NAMALWA (cell line): ENCODE measurements at regions not wholly inside any gene's neighbourhood (a gene's known extent, or its start where the extent isn't known, plus 50 kb on each side); places are given as distances from the start of the nearest gene placed in this dataset.

ENCODE experiments used
- DNase-seq: peaks from one replicate; pipeline ENCODE4 v3.0.0-alpha.2; 2015; ENCODE audit warnings: low spot score

DNA sequence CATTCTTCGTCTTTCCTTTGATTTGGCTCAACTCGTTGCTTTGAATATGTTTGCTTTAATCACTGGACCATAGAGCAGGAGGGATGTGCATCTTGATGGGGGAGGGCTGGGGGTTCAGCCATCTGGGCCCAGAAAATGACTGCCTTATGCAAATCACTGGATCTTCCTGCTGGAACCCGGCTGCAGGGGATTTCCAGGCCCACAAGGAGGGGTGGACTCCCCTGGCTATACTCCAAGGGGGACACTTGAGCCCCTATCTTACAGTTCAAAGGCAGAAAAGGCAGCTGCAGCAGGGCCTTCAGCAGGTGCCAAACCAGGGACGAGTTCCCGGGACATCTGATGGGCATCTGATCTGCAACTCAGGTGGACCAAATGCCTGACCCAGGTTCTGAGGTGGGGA, 122.5 kb downstream of the DICER1 start:
- peak; percentile 80 for DNase-seq

GRCh38 chr14:95033682-95034632, 123.4 kb downstream of the DICER1 start:
- DNase-seq = no peak

GRCh38 chr14:95033031-95033430, 124.3 kb downstream of the DICER1 start:
- no peak for DNase-seq

DNA sequence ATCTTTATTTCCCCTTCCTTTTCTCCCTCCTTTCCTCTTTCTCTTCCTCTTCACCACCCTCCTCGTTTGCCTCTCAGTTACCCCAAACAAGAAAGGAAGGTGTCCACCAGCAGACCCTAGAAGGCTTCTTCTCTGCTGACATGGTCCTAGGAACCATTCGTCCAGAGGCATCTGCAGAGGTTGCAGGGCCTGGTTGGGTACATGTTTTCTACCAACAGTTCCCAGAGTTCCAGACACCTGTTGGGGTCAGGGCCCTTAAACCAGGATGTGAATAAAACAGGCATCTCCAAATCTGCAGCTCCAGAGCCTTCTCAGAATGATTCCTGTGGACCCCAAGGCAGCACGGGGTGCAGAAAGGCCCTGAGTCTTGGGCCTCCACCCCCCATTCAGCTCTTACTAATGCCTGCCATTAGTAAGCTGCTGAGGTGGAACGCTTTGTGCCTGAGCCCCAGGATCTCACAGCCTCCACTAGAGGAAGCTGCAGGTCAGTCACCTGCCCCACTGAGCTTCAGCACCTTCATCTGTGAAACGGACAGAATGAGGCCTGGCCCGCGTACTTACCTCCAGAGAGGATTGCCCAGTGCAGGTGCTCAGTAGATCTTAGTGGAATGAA, 130.4 kb downstream of the DICER1 start:
- DNase-seq = no peak

DNA sequence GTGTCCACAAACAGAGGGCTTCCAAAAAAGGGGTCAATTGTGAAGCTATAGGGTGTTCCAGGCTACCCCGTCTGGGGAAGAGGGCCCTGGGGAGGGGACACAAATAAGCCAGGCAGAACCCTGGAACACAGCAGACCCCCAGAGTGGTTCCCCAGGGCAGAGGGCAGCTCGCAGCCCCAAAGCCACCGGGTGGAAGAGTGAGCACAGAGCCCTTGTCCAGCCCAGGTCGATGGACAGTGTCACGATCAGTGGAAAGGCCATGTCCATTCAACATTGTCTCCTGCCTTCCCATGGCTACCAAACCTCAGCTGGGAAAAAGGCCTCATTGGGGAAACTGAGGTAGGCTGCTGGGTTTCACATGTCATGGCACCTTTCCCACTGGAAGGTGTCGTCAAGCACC, 131.4 kb downstream of the DICER1 start:
- no peak for DNase-seq

- no peak for DNase-seq
Measured at GRCh38 chr14:95025218-95025617, 132.1 kb downstream of the DICER1 start.

DNA sequence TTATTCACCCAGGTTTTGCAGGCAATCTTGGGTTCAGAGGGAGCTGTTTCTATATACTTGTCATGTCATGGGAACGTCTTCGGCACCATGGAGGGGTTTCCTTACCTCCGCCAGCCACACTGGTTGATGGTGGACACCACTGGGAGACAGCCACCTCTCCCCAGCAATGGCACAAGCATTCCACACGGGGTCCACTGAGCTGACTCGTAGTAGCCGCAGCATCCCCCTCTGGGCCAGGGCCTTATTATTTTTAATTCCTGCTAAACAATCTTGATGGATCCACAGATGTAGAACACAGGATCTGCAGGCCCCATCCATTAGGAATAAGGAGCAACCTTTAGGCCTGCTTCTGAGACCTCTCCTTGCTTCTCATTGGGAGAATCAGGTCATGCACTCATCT, 132.9 kb downstream of the DICER1 start:
- no peak for DNase-seq

DNA sequence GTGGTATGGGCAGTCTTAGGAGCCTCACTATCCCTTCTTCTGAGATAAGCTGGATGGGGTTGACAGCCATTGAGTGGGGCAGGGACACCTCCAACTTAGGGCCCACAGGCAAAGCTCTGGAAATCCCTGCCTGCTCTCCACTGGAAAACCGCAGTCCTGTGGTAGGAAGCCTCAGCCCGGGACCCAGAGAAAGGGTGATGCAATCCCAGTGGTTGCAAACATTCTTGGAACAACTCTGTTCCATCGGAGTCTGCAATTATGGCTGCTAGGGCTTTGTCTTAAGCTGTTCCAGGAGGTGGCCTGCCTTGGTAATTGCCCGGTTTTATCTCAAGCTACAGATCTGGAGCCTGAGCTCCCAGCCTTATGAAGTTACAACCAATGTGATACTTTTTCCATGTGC, 133.4 kb downstream of the DICER1 start:
- DNase-seq = no peak

DNA sequence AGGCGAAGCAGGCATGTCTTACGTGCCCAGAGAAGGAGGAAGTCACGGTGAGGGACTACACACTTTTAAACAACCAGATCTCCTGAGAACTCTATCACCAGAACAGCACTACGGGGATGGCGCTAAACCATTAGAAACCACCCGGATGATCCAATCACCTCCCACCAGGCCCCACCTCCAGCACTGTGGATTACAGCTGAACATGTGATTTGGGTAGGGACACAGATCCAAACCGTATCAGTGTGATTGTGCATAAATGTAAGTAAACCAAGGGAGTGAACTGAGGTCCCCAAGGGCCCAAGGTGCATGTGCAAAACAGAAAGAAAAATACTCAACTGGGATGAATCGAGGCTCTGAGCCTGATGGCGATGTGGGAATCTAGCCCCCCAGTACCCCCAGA, 134.2 kb downstream of the DICER1 start:
- DNase-seq = no peak

GRCh38 chr14:95021588-95021987, 135.7 kb downstream of the DICER1 start:
- peak; percentile 7 for DNase-seq

GRCh38 chr14:95018821-95019220, 138.5 kb downstream of the DICER1 start:
- DNase-seq = no peak

GRCh38 chr14:95015046-95015445, 142.3 kb downstream of the DICER1 start:
- no peak for DNase-seq

- DNase-seq = no peak
Measured at GRCh38 chr14:95014036-95014435, 143.3 kb downstream of the DICER1 start.

DNA sequence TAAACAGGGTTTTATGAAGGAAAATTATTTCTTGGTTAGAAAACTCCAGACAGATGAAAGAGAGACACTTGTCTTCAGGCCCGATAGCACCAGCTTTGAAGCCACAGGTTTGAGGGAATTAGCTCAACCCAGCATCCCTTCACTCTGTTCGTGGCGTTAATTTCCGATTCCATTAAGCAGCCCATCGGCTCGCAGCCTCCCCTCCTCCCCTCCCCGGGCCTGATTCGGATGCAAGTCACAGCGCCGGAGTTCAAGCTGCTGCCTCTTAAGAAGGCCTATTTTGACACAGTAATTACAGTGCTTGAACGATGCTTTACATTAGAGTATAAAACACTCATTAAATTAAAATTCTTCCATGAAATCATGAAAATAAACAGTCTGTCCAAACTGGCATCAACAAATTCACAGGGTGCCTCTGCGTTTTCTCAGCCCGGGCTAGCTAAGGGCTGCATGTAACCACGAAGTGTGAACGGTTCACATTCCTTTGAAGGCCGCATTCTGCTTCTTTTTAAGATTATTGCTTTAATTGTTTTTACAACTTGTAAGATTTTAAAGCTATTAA, 145.8 kb downstream of the DICER1 start:
- DNase-seq = no peak

DNA sequence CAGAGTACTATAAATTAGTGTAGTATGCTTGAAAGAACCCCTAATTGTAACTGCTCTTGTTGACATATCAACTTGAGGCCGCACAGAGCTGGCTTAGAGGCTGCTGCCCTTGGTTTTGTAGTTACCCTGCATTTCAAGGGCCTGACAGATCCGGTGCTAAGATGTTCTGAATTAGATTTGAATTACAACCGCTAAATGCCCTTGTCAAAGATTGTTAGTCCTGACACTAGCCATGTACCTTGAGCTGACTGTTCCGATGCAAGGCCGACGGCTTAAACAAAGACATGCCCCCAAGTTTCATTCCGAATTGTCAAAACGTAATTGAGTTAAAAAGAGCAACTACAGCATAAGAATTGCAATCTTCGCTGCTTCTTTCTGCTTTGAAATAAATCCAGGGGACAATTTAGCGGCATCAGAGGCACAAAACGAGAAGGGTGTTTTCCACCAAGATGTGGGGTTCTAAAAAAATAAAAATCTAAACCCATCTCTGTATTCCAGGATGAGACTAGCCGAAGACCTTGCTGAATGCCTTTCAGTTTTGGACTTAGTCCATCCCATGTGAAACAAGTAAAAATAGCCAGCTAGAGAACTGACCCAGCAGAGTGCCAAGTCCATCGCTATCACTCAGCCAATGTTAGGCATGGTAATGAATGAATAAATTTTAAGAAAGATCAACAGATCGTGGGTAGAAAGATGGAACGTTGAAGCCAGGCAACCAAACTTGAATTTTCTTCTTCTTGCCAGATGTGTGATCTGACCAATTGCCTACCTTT, 148.7 kb downstream of the DICER1 start:
- no peak for DNase-seq

- no peak for DNase-seq
Measured at GRCh38 chr14:95007921-95008320, 149.4 kb downstream of the DICER1 start.

- DNase-seq = no peak
Measured at GRCh38 chr14:95006479-95006878, 150.8 kb downstream of the DICER1 start.

- no peak for DNase-seq
Measured at GRCh38 chr14:95006051-95006450, 151.3 kb downstream of the DICER1 start.

DNA sequence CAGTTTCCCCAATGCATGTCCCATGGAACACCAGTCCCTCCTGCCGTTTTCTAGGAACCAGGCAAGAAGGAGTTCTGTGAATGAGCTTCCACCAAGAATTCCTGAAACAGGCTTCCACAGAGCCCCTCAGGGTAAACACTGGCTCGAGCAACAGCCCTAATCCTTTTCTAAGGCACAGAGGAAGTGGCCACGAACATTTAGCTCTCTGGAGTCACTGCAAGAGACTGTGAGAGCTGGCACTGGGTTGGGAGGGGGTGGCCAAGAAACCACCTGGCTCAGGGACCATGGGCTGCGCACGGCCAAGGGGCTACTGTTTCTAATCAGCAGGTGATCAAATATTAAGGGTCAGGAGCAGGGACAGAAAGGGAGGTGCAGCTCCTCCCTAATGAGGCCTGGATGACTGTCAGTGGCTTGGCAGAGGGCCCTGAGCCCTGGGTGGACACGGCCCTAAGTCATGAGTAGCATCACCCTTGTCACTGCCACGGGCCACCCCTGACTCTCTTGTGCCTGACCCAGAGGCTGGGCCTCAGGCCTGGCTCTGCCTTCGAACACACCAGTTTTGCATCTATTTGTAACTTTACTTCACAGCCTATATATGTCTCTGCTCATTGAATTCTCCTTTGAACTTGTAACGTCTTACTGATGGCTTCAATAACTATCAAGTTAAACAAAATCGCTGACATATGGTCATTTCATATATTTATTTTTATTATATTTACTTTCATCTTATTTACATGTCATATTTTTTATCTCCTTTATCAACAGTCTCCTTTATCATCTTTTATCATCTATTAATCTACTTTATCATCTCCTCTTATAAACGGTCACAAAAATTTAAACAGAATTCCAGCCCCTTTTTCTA, 154.0 kb downstream of the DICER1 start:
- DNase-seq = no peak

DNA sequence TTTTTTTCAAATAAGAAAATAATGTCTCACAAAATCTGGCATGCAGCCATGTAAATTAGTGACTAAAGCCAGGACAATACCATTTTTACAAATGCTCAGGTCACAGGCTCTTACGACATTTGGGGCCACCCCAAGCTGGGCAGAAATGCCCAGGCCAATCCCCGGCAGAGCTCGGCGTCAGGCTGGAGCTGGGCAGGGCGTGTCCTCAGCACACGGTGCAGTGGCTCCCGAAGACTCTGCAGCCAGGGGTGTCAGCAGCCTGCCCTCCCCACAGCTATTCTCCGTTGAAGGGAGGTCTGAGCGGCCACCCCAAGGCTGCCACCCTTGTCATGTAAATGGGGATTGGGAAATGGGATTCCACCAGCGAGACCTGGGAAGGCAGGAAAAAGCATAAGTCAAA, 158.6 kb downstream of the DICER1 start:
- DNase-seq = no peak

GRCh38 chr14:94998110-94998509, 159.2 kb downstream of the DICER1 start:
- DNase-seq = no peak
